ENCODE measurements at regions not wholly inside any gene's neighbourhood (a gene's known extent, or its start where the extent isn't known, plus 50 kb on each side); places are given as distances from the start of the nearest gene placed in this dataset.

GRCh38 chr3:87161013-87161412 is 66.1 kb upstream of the CHMP2B start:
- TF ChIP-seq ZNF16 (tag by site-specific recombination; IDR thresholded peaks at IDR 0.05; ENCODE audit: low read depth) (no peak), PRDM6 (tag by site-specific recombination; IDR thresholded peaks at IDR 0.05) (no peak), KLF1 (tag by site-specific recombination; IDR thresholded peaks at IDR 0.05) (no peak), ZBTB17 (tag by site-specific recombination; IDR thresholded peaks at IDR 0.05) (no peak), ZBTB48 (tag by site-specific recombination; IDR thresholded peaks at IDR 0.05) (no peak), ZNF292 (tag by site-specific recombination; IDR thresholded peaks at IDR 0.05; ENCODE audit: borderline replicate concordance, low read depth) (no peak), ZNF175 (tag by site-specific recombination; IDR thresholded peaks at IDR 0.05) (no peak), ZNF513 (tag by site-specific recombination; IDR thresholded peaks at IDR 0.05) (no peak), ZBTB7A (tag by site-specific recombination; IDR thresholded peaks at IDR 0.05; ENCODE audit: low read depth) (no peak), SCRT1 (tag by site-specific recombination; IDR thresholded peaks at IDR 0.05; ENCODE audit: borderline replicate concordance) (no peak), ZNF785 (tag by site-specific recombination; IDR thresholded peaks at IDR 0.05) (no peak), MZF1 (tag by site-specific recombination; IDR thresholded peaks at IDR 0.05; ENCODE audit: borderline replicate concordance) (no peak), GLIS2 (tag by site-specific recombination; IDR thresholded peaks at IDR 0.05) (no peak)
- no peaks in the 10 kb centered on the region for H3K4me1 ChIP-seq (ENCODE audit: control insufficient read depth, insufficient read depth, low read length)
- no peak overlapping the region for H3K4me3 ChIP-seq (ENCODE audit: low read depth, low read length)
- no peaks in the 10 kb centered on the region for H3K9me3 ChIP-seq (ENCODE audit: control insufficient read depth, insufficient read depth, low read depth, low read length)
- H3K36me3 ChIP-seq (ENCODE audit: control insufficient read depth in 2 of 2, insufficient read depth in 1 of 2, low read length in 2 of 2): no peaks in the 10 kb centered on the region
- H3K27ac ChIP-seq (ENCODE audit: extremely low read depth, low read depth, low read length): no peak overlapping the region
- ChIA-PET POLR2A (no interaction called here), CTCF (no interaction called here)

GRCh38 chr3:87158823-87159222 is 68.3 kb upstream of the CHMP2B start:
- peak; percentile 36; the same call in 1 of the 2 replicates for TF ChIP-seq PRDM6 (tag by site-specific recombination; IDR thresholded peaks at IDR 0.05)
- no peak for TF ChIP-seq ZBTB8A (tag by site-specific recombination; IDR thresholded peaks at IDR 0.05)
- peak; percentile 26; the same call in 1 of the 2 replicates for TF ChIP-seq FEZF1 (tag by site-specific recombination; IDR thresholded peaks at IDR 0.05)
- peak; percentile 78; the same call in 1 of the 2 replicates for TF ChIP-seq TCF7L2 (IDR thresholded peaks at IDR 0.05; ENCODE audit: borderline replicate concordance, low read depth, low read length)
- no peak overlapping the region for H3K27ac ChIP-seq (ENCODE audit: extremely low read depth, low read depth, low read length)
- CTCF ChIA-PET: no interaction called here
- no peaks in the 10 kb centered on the region for H3K36me3 ChIP-seq (ENCODE audit: control insufficient read depth in 2 of 2, insufficient read depth in 1 of 2, low read length in 2 of 2)
- no peaks in the 10 kb centered on the region for H3K4me1 ChIP-seq (ENCODE audit: control insufficient read depth, insufficient read depth, low read length)
- POLR2A ChIA-PET: no interaction called here
- no peaks in the 10 kb centered on the region for H3K9me3 ChIP-seq (ENCODE audit: control insufficient read depth, insufficient read depth, low read depth, low read length)
- H3K4me3 ChIP-seq (ENCODE audit: low read depth, low read length): no peak overlapping the region

- ChIA-PET CTCF (no interaction called here), POLR2A (no interaction called here)
- Histone ChIP-seq H3K4me3 (ENCODE audit: low read depth, low read length) (no peak overlapping the region), H3K36me3 (ENCODE audit: control insufficient read depth in 2 of 2, insufficient read depth in 1 of 2, low read length in 2 of 2) (no peaks in the 10 kb centered on the region), H3K9me3 (ENCODE audit: control insufficient read depth, insufficient read depth, low read depth, low read length) (no peaks in the 10 kb centered on the region), H3K27ac (ENCODE audit: extremely low read depth, low read depth, low read length) (no peak overlapping the region), H3K4me1 (ENCODE audit: control insufficient read depth, insufficient read depth, low read length) (no peaks in the 10 kb centered on the region)
- TF ChIP-seq ZNF10 (tag by site-specific recombination; IDR thresholded peaks at IDR 0.05) (no peak), GLIS2 (tag by site-specific recombination; IDR thresholded peaks at IDR 0.05) (no peak), IKZF3 (tag by site-specific recombination; IDR thresholded peaks at IDR 0.05) (no peak), ZNF138 (tag by site-specific recombination; IDR thresholded peaks at IDR 0.05; ENCODE audit: borderline replicate concordance) (no peak), ZNF707 (tag by site-specific recombination; IDR thresholded peaks at IDR 0.05) (no peak), ZSCAN16 (tag by site-specific recombination; IDR thresholded peaks at IDR 0.05) (no peak), ZNF670 (tag by site-specific recombination; IDR thresholded peaks at IDR 0.05; ENCODE audit: low read depth) (no peak), ZNF48 (tag by site-specific recombination; IDR thresholded peaks at IDR 0.05) (no peak), ZEB2 (tag by site-specific recombination; IDR thresholded peaks at IDR 0.05) (no peak), ZNF639 (tag by site-specific recombination; IDR thresholded peaks at IDR 0.05) (no peak), KLF7 (tag by site-specific recombination; IDR thresholded peaks at IDR 0.05; ENCODE audit: borderline replicate concordance) (no peak)
Measured at GRCh38 chr3:87148020-87148419, 79.1 kb upstream of the CHMP2B start.
